WTC11 (cell line): ENCODE measurements at regions not wholly inside any gene's neighbourhood (a gene's known extent, or its start where the extent isn't known, plus 50 kb on each side); places are given as distances from the start of the nearest gene placed in this dataset.

Source experiments
- TEAD4 ChIP-seq: sonication (generic); formaldehyde crosslinking; IDR thresholded peaks from 2 replicates; pipeline ENCODE4 v1.8.0; 2022; ENCODE audit warnings: mild to moderate bottlenecking, missing genetic modification reagents
- TF ChIP-seq, protein P1 (sequence below): fragments of 200-600 bp; IDR thresholded peaks from 2 replicates; pipeline ENCODE4 v1.8.0; 2022; ENCODE audit warnings: antibody characterized with exemption

DNA sequence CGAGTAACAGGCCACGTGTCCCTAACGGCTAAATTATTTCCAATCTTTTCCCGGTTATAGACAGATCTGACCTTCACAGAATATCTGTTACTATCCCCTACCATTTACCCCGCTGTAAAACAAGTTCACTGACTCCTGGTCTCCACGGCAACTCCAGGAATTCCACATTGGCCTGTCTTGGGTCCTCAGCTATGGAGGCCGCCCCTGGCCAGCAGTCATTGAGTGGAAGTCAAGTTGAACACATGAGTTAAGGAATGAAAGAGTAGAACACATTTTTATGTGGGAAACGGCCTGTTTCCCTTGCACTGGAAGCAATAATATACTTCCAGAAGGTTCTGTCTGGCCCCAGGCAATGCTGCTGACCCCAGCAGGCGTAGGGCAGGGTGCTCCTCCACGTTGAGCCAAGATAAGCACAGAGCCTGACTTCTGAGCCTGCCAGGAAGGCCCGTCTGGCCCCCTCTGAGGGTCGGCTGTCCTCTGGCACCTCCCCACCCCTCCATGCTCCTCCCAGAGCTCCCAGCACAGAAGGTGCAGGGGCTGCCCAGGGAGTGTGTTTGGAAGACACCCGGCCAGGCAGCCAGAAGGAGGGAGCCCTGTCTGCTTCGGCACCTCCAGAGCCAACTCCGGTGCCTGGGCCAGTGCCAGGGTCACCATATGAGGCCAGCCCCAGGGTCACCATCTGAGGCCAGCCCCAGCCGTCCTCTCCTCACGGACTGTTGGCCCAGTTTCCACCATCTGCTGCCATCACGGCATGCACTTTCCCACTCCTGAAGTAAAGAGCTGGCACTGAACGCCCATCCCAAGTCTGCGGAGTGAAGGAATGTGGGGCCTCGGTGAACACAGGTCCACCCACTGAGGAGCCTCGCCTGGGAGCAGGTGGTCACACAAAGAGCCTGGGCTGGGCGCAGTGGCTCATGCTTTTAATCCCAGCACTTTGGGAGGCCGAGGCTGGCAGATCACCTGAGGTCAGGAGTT lies 813.2 kb downstream of the BRD1 start:
- TF ChIP-seq, protein P1, sequence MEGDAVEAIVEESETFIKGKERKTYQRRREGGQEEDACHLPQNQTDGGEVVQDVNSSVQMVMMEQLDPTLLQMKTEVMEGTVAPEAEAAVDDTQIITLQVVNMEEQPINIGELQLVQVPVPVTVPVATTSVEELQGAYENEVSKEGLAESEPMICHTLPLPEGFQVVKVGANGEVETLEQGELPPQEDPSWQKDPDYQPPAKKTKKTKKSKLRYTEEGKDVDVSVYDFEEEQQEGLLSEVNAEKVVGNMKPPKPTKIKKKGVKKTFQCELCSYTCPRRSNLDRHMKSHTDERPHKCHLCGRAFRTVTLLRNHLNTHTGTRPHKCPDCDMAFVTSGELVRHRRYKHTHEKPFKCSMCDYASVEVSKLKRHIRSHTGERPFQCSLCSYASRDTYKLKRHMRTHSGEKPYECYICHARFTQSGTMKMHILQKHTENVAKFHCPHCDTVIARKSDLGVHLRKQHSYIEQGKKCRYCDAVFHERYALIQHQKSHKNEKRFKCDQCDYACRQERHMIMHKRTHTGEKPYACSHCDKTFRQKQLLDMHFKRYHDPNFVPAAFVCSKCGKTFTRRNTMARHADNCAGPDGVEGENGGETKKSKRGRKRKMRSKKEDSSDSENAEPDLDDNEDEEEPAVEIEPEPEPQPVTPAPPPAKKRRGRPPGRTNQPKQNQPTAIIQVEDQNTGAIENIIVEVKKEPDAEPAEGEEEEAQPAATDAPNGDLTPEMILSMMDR = no peak
- TF ChIP-seq TEAD4 (CRISPR knock-in tag) = no peak
